ENCODE measurements at regions not wholly inside any gene's neighbourhood (a gene's known extent, or its start where the extent isn't known, plus 50 kb on each side); places are given as distances from the start of the nearest gene placed in this dataset.

- TF ChIP-seq RAD21 (IDR thresholded peaks at IDR 0.05; ENCODE audit: low read length) (no peak), CTCF (IDR thresholded peaks at IDR 0.05) (no peak), EP300 (IDR thresholded peaks at IDR 0.05; ENCODE audit: borderline replicate concordance in 1 of 2, low read depth in 1 of 2, low read length in 1 of 2) (no peak), REST (IDR thresholded peaks at IDR 0.05; ENCODE audit: low read depth, low read length) (no peak), SMC3 (IDR thresholded peaks at IDR 0.05; ENCODE audit: low read depth, low read length) (no peak), MAX (IDR thresholded peaks at IDR 0.05; ENCODE audit: low read depth) (no peak), FOXM1 (IDR thresholded peaks at IDR 0.05; ENCODE audit: low read depth) (no peak), TCF12 (IDR thresholded peaks at IDR 0.05) (no peak), USF2 (IDR thresholded peaks at IDR 0.05; ENCODE audit: borderline replicate concordance, low read depth, low read length) (no peak)
Observed at GRCh38 chr12:98149270-98149669, 366.1 kb upstream of the TMPO start.

Data from SK-N-SH (cell line).